H9 (cell line): ENCODE measurements at regions not wholly inside any gene's neighbourhood (a gene's known extent, or its start where the extent isn't known, plus 50 kb on each side); places are given as distances from the start of the nearest gene placed in this dataset.

Source experiments
- DNase-seq: peaks from one replicate; pipeline ENCODE4 v3.0.0-alpha.2; 2017
- H2AFZ ChIP-seq: one replicate; pipeline ENCODE4 v1.6.1; 2013; ENCODE audit warnings: mild to moderate bottlenecking, low read length, control low read depth, moderate library complexity
- H2AK5ac ChIP-seq: 2 replicates; pipeline ENCODE4 v1.6.1; 2013; ENCODE audit warnings: low read length, control low read depth, mixed read lengths; ENCODE audit not compliant: insufficient read length
- H2BK120ac ChIP-seq: one replicate; pipeline ENCODE4 v1.6.1; 2013; ENCODE audit warnings: low read depth, mild to moderate bottlenecking, low read length, control low read depth, inconsistent platforms; ENCODE audit not compliant: poor library complexity, severe bottlenecking
- H2BK12ac ChIP-seq: 2 replicates; pipeline ENCODE4 v1.6.1; 2013; ENCODE audit warnings: low read length, control low read depth, mixed read lengths, low read depth; ENCODE audit not compliant: insufficient read length
- H2BK15ac ChIP-seq: 2 replicates; pipeline ENCODE4 v1.6.1; 2013; ENCODE audit warnings: low read depth, low read length, control low read depth
- H2BK20ac ChIP-seq: one replicate; pipeline ENCODE4 v1.6.1; 2013; ENCODE audit warnings: low read depth, mild to moderate bottlenecking, low read length, control low read depth, inconsistent platforms; ENCODE audit not compliant: poor library complexity, severe bottlenecking
- H2BK5ac ChIP-seq: 2 replicates; pipeline ENCODE4 v1.6.1; 2013; ENCODE audit warnings: low read length, control low read depth, mixed read lengths; ENCODE audit not compliant: insufficient read length
- H3K14ac ChIP-seq: 2 replicates; pipeline ENCODE4 v1.6.1; 2013; ENCODE audit warnings: low read length, control low read depth; ENCODE audit not compliant: insufficient read depth
- H3K18ac ChIP-seq: 2 replicates; pipeline ENCODE4 v1.6.1; 2013; ENCODE audit warnings: low read depth, mild to moderate bottlenecking, mixed read lengths, low read length, control low read depth; ENCODE audit not compliant: insufficient read length
- H3K23ac ChIP-seq: 2 replicates; pipeline ENCODE4 v1.6.1; 2013; ENCODE audit warnings: low read length, control low read depth, mixed read lengths, low read depth; ENCODE audit not compliant: insufficient read length
- H3K23me2 ChIP-seq: 2 replicates; pipeline ENCODE4 v1.6.1; 2013; ENCODE audit warnings: low read depth, mild to moderate bottlenecking, mixed read lengths, low read length, control low read depth; ENCODE audit not compliant: insufficient read length, poor library complexity, severe bottlenecking
- H3K27ac ChIP-seq: 2 replicates; pipeline ENCODE4 v1.5.1; 2013; ENCODE audit warnings: low read length, control low read depth, mixed read lengths, low read depth; ENCODE audit not compliant: insufficient read length
- H3K27me3 ChIP-seq: 2 replicates; pipeline ENCODE4 v1.6.1; 2013; ENCODE audit warnings: low read length, control low read depth, inconsistent platforms; ENCODE audit not compliant: insufficient read depth
- H3K4ac ChIP-seq: 2 replicates; pipeline ENCODE4 v1.6.1; 2013; ENCODE audit warnings: low read depth, mild to moderate bottlenecking, control low read depth, inconsistent platforms, low read length, moderate library complexity
- H3K4me1 ChIP-seq: 2 replicates; pipeline ENCODE4 v1.6.1; 2013; ENCODE audit warnings: low read length, control low read depth, inconsistent platforms; ENCODE audit not compliant: insufficient read depth
- H3K4me2 ChIP-seq: 2 replicates; pipeline ENCODE4 v1.6.1; 2013; ENCODE audit warnings: low read length, control low read depth, mixed read lengths; ENCODE audit not compliant: insufficient read length, insufficient read depth
- H3K56ac ChIP-seq: 2 replicates; pipeline ENCODE4 v1.6.1; 2013; ENCODE audit warnings: low read depth, mild to moderate bottlenecking, mixed read lengths, low read length, control low read depth; ENCODE audit not compliant: insufficient read length
- H3K79me1 ChIP-seq: 2 replicates; pipeline ENCODE4 v1.6.1; 2013; ENCODE audit warnings: low read depth, mild to moderate bottlenecking, moderate library complexity, low read length, control low read depth, inconsistent platforms; ENCODE audit not compliant: insufficient read depth, poor library complexity, severe bottlenecking
- H3K79me2 ChIP-seq: 2 replicates; pipeline ENCODE4 v1.6.1; 2013; ENCODE audit warnings: low read length, control low read depth, inconsistent platforms; ENCODE audit not compliant: insufficient read depth
- H3K9ac ChIP-seq: 2 replicates; pipeline ENCODE4 v1.6.1; 2013; ENCODE audit warnings: low read length, control low read depth, mixed read lengths; ENCODE audit not compliant: insufficient read length; ENCODE audit errors: extremely low read depth
- H3K9me3 ChIP-seq: one replicate; pipeline ENCODE4 v1.6.1; 2013; ENCODE audit warnings: low read depth, low read length, inconsistent platforms; ENCODE audit not compliant: control insufficient read depth
- H3T11ph ChIP-seq: one replicate; pipeline ENCODE4 v1.6.1; 2013; ENCODE audit warnings: mild to moderate bottlenecking, low read length, control low read depth, inconsistent platforms
- H4K20me1 ChIP-seq: one replicate; pipeline ENCODE4 v1.6.1; 2013; ENCODE audit not compliant: control insufficient read depth, insufficient read length, insufficient read depth
- H4K5ac ChIP-seq: 2 replicates; pipeline ENCODE4 v1.6.1; 2013; ENCODE audit warnings: low read depth, mild to moderate bottlenecking, mixed read lengths, low read length, control low read depth; ENCODE audit not compliant: insufficient read length
- H4K8ac ChIP-seq: replicated peaks from 2 replicates; pipeline ENCODE4 v1.6.1; 2013; ENCODE audit warnings: low read length, control low read depth, mixed read lengths, low read depth; ENCODE audit not compliant: insufficient read length
- H4K91ac ChIP-seq: 2 replicates; pipeline ENCODE4 v1.6.1; 2013; ENCODE audit warnings: low read depth, mild to moderate bottlenecking, moderate library complexity, mixed read lengths, low read length, control low read depth; ENCODE audit not compliant: insufficient read length
- H3K27ac Mint-ChIP-seq, 3 experiments: 2 replicates in 2 of 3; 3 replicates in 1 of 3; pipeline ENCODE4 v1.8.0; 2020 to 2021; ENCODE audit warnings: mixed read lengths in 3 of 3, mild to moderate bottlenecking in 1 of 3, moderate library complexity in 1 of 3
- H3K27me3 Mint-ChIP-seq: 2 replicates; pipeline ENCODE4 v1.8.0; 2021; ENCODE audit warnings: low read depth, mild to moderate bottlenecking, moderate library complexity, mixed read lengths
- H3K36me3 Mint-ChIP-seq, 3 experiments: 2 replicates in 2 of 3; 3 replicates in 1 of 3; pipeline ENCODE4 v1.8.0; 2020 to 2021; ENCODE audit warnings: low read depth in 3 of 3, mixed read lengths in 3 of 3; ENCODE audit not compliant: insufficient read depth in 1 of 3
- H3K4me1 Mint-ChIP-seq, 2 experiments: 2 replicates each; pipeline ENCODE4 v1.8.0; 2020; ENCODE audit warnings: mixed read lengths in 2 of 2
- H3K4me3 Mint-ChIP-seq, 2 experiments: 2 replicates in 1 of 2; 3 replicates in 1 of 2; pipeline ENCODE4 v1.8.0; 2020 to 2021; ENCODE audit warnings: mild to moderate bottlenecking in 2 of 2, mixed read lengths in 2 of 2, moderate library complexity in 1 of 2
- H3K9me3 Mint-ChIP-seq, 2 experiments: 2 replicates in 1 of 2; 3 replicates in 1 of 2; pipeline ENCODE4 v1.8.0; 2020; ENCODE audit warnings: mild to moderate bottlenecking in 2 of 2, mixed read lengths in 2 of 2, moderate library complexity in 1 of 2
- WGBS: extraction: QIAGEN DNeasy Blood & Tissue Kit; methylation state at CpG from one replicate; pipeline ENCODE4 v1.1.7; 2013; ENCODE audit warnings: missing lambda C conversion rate, low lambda C conversion rate, mixed read lengths; ENCODE audit not compliant: insufficient read length; ENCODE audit errors: extremely low coverage; 5-methylcytosine and 5-hydroxymethylcytosine counted together
- TF ChIP-seq, protein P1 (sequence below): fragments of 200-600 bp; sonication (generic); conservative IDR thresholded peaks from 3 replicates; pipeline ENCODE4 v1.8.0; 2021; ENCODE audit warnings: antibody characterized with exemption, mild to moderate bottlenecking

- H3K27ac Mint-ChIP-seq, result no peak overlapping the region
- H3K23me2 ChIP-seq, result no peaks in the 10 kb centered on the region
- no peak overlapping the region for H3K4me3 Mint-ChIP-seq
- WGBS, result no CpG with 5 or more reads among the region's 4 CpGs
- H2BK15ac ChIP-seq, result no peak overlapping the region
- no peaks in the 10 kb centered on the region for H3K79me1 ChIP-seq
- H3K14ac ChIP-seq, result no peak overlapping the region
- no peaks in the 10 kb centered on the region for H3K36me3 Mint-ChIP-seq
- no peak overlapping the region for H3K27ac ChIP-seq
- no peak overlapping the region for H2BK5ac ChIP-seq
- no peak overlapping the region for H3T11ph ChIP-seq
- no peak overlapping the region for H3K4me2 ChIP-seq
- no peaks in the 10 kb centered on the region for H3K4me1 ChIP-seq
- H3K56ac ChIP-seq, result no peak overlapping the region
- no peak overlapping the region for H3K4ac ChIP-seq
- no peak overlapping the region for H2BK120ac ChIP-seq
- H4K91ac ChIP-seq, result no peak overlapping the region
- no peaks in the 10 kb centered on the region for H3K9me3 ChIP-seq
- no peak overlapping the region for H3K18ac ChIP-seq
- TF ChIP-seq, protein P1, sequence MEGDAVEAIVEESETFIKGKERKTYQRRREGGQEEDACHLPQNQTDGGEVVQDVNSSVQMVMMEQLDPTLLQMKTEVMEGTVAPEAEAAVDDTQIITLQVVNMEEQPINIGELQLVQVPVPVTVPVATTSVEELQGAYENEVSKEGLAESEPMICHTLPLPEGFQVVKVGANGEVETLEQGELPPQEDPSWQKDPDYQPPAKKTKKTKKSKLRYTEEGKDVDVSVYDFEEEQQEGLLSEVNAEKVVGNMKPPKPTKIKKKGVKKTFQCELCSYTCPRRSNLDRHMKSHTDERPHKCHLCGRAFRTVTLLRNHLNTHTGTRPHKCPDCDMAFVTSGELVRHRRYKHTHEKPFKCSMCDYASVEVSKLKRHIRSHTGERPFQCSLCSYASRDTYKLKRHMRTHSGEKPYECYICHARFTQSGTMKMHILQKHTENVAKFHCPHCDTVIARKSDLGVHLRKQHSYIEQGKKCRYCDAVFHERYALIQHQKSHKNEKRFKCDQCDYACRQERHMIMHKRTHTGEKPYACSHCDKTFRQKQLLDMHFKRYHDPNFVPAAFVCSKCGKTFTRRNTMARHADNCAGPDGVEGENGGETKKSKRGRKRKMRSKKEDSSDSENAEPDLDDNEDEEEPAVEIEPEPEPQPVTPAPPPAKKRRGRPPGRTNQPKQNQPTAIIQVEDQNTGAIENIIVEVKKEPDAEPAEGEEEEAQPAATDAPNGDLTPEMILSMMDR, result no peak
- H3K23ac ChIP-seq, result no peak overlapping the region
- H3K9ac ChIP-seq, result no peak overlapping the region
- H3K27me3 ChIP-seq, result no peaks in the 10 kb centered on the region
- H2AK5ac ChIP-seq, result no peak overlapping the region
- no peak overlapping the region for H4K5ac ChIP-seq
- H3K9me3 Mint-ChIP-seq, result no peaks in the 10 kb centered on the region
- H2BK20ac ChIP-seq, result no peak overlapping the region
- no peak for DNase-seq
- H2AFZ ChIP-seq, result no peak overlapping the region
- no peak overlapping the region for H4K8ac ChIP-seq
- peaks cover 0 to 7% of the 10 kb centered on the region in 2 experiments; a peak in 1 of 4 replicates for H3K4me1 Mint-ChIP-seq
- H4K20me1 ChIP-seq, result no peaks in the 10 kb centered on the region
- H2BK12ac ChIP-seq, result no peak overlapping the region
- 0 out of 2 replicates have a peak, but pooled peaks cover 3% of the 10 kb centered on the region for H3K27me3 Mint-ChIP-seq
- H3K79me2 ChIP-seq, result no peaks in the 10 kb centered on the region
Observed at GRCh38 chr4:138805736-138806135, 209.8 kb upstream of the NOCT start.
